OCI-LY1 (cell line): ENCODE measurements at regions not wholly inside any gene's neighbourhood (a gene's known extent, or its start where the extent isn't known, plus 50 kb on each side); places are given as distances from the start of the nearest gene placed in this dataset.

Experiments
- H2AFZ ChIP-seq: fragments of 200-600 bp; sonication (generic), shearing (Covaris generic); 2 replicates; pipeline ENCODE4 v1.6.0; 2014; ENCODE audit warnings: antibody characterized with exemption, mild to moderate bottlenecking, low read length
- H3F3A ChIP-seq: fragments of 200-600 bp; sonication (generic), shearing (Covaris generic); 2 replicates; pipeline ENCODE4 v1.6.0; 2014; ENCODE audit warnings: mild to moderate bottlenecking, antibody characterized with exemption, low read length, moderate library complexity; ENCODE audit not compliant: insufficient read depth
- H3K27ac ChIP-seq: fragments of 200-600 bp; sonication (generic); 2 replicates; pipeline ENCODE4 v1.5.1; 2014; ENCODE audit warnings: low read length, mixed run types, mild to moderate bottlenecking, low read depth; ENCODE audit not compliant: poor library complexity, severe bottlenecking
- H3K27me3 ChIP-seq: fragments of 200-600 bp; sonication (generic); 2 replicates; pipeline ENCODE4 v1.6.0; 2014; ENCODE audit warnings: antibody characterized with exemption, mild to moderate bottlenecking, low read length, moderate library complexity; ENCODE audit not compliant: insufficient read depth
- H3K36me3 ChIP-seq: fragments of 200-600 bp; sonication (generic); 2 replicates; pipeline ENCODE4 v1.6.1; 2014; ENCODE audit warnings: mild to moderate bottlenecking, antibody characterized with exemption, low read length, moderate library complexity, mixed read lengths; ENCODE audit not compliant: insufficient read depth
- H3K4me1 ChIP-seq: fragments of 200-600 bp; sonication (generic); 2 replicates; pipeline ENCODE4 v1.5.1; 2014; ENCODE audit warnings: mild to moderate bottlenecking, low read length, moderate library complexity; ENCODE audit not compliant: insufficient read depth, severe bottlenecking
- H3K4me2 ChIP-seq: fragments of 200-600 bp; sonication (generic), shearing (Covaris generic); 2 replicates; pipeline ENCODE4 v1.6.1; 2014; ENCODE audit warnings: low read length
- H3K4me3 ChIP-seq: fragments of 200-600 bp; sonication (generic); 2 replicates; pipeline ENCODE4 v1.5.1; 2014; ENCODE audit warnings: low read length, low read depth, mild to moderate bottlenecking, mixed read lengths; ENCODE audit not compliant: poor library complexity, severe bottlenecking
- H3K79me2 ChIP-seq: fragments of 200-600 bp; shearing (Covaris generic); 2 replicates; pipeline ENCODE4 v1.6.1; 2016; ENCODE audit warnings: mixed run types, low read length, mixed read lengths; ENCODE audit not compliant: insufficient read depth
- H3K9ac ChIP-seq: fragments of 200-600 bp; sonication (generic), shearing (Covaris generic); 2 replicates; pipeline ENCODE4 v1.6.1; 2014; ENCODE audit warnings: mild to moderate bottlenecking, low read length, mixed read lengths
- H3K9me2 ChIP-seq: fragments of 200-600 bp; sonication (generic), shearing (Covaris generic); 2 replicates; pipeline ENCODE4 v1.6.1; 2014; ENCODE audit warnings: low read depth, mild to moderate bottlenecking, low read length, mixed read lengths
- H3K9me3 ChIP-seq: fragments of 200-600 bp; shearing (Covaris generic); 2 replicates; pipeline ENCODE4 v1.6.1; 2014; ENCODE audit warnings: low read length, mixed read lengths
- H4K20me1 ChIP-seq: fragments of 200-600 bp; sonication (generic), shearing (Covaris generic); 2 replicates; pipeline ENCODE4 v1.6.0; 2016; ENCODE audit warnings: mild to moderate bottlenecking, low read length; ENCODE audit not compliant: insufficient read depth
- EZH2 ChIP-seq: fragments of 200-600 bp; sonication (generic), shearing (Covaris generic); IDR thresholded peaks from 2 replicates; pipeline ENCODE4 v1.8.0; 2017; ENCODE audit warnings: borderline replicate concordance, mixed run types, mild to moderate bottlenecking, antibody characterized with exemption, low read length, moderate library complexity, mixed read lengths
- TF ChIP-seq, protein P1 (sequence below): fragments of 200-600 bp; sonication (generic), shearing (Covaris generic); IDR thresholded peaks from 2 replicates; pipeline ENCODE4 v1.5.1; 2017; ENCODE audit warnings: mild to moderate bottlenecking, antibody characterized with exemption, low read length, moderate library complexity, mixed read lengths

DNA sequence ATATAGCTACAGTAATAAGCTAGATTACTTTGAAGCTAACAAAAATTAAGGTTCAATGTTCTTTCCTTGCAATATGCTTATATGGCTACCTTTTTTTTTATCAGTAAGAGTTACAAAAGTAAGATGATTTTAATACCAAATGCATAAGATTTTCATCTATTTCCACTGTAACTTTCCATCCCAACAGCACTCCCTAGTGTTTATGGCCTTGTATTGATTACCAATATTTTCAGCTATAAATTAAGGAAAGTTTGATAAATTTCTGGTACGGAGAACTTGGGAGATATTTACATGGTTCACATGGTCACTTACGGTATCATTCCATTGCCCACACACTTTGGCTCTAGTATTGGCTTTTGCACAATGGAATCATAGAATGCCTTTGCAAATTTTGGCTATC is 448.9 kb upstream of the PABPC4L start:
- H2AFZ ChIP-seq = no peak overlapping the region
- no peak overlapping the region for H3K4me3 ChIP-seq
- no peak overlapping the region for H3K27ac ChIP-seq
- TF ChIP-seq, protein P1, sequence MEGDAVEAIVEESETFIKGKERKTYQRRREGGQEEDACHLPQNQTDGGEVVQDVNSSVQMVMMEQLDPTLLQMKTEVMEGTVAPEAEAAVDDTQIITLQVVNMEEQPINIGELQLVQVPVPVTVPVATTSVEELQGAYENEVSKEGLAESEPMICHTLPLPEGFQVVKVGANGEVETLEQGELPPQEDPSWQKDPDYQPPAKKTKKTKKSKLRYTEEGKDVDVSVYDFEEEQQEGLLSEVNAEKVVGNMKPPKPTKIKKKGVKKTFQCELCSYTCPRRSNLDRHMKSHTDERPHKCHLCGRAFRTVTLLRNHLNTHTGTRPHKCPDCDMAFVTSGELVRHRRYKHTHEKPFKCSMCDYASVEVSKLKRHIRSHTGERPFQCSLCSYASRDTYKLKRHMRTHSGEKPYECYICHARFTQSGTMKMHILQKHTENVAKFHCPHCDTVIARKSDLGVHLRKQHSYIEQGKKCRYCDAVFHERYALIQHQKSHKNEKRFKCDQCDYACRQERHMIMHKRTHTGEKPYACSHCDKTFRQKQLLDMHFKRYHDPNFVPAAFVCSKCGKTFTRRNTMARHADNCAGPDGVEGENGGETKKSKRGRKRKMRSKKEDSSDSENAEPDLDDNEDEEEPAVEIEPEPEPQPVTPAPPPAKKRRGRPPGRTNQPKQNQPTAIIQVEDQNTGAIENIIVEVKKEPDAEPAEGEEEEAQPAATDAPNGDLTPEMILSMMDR = no peak
- TF ChIP-seq EZH2 = no peak
- H4K20me1 ChIP-seq = no peaks in the 10 kb centered on the region
- no peaks in the 10 kb centered on the region for H3K36me3 ChIP-seq
- no peaks in the 10 kb centered on the region for H3K79me2 ChIP-seq
- no peaks in the 10 kb centered on the region for H3K9me2 ChIP-seq
- H3F3A ChIP-seq = no peaks in the 10 kb centered on the region
- no peaks in the 10 kb centered on the region for H3K9me3 ChIP-seq
- H3K4me2 ChIP-seq = no peak overlapping the region
- no peaks in the 10 kb centered on the region for H3K27me3 ChIP-seq
- no peak overlapping the region for H3K9ac ChIP-seq
- H3K4me1 ChIP-seq = no peaks in the 10 kb centered on the region

DNA sequence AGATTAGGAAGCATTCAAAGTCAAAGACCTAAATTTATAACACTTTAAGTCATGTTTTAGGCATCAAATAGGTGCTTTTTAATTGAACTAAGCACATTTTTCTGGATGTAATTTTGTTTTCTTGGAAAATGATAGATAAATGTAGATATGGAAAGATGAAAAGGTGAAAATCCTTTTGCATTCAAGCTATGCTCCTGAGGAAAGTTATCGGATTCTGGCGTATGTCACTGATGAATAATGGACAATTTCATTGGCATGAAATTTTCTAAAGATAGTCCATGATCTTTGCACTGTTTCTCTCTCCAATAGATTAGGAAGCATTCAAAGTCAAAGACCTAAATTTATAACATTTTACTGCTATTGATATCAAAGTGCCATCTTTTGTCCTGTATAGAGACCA is 444.2 kb upstream of the PABPC4L start:
- Histone ChIP-seq H3K36me3 (no peaks in the 10 kb centered on the region), H3K79me2 (no peaks in the 10 kb centered on the region), H2AFZ (no peak overlapping the region), H3K9ac (no peak overlapping the region), H3K4me3 (no peak overlapping the region), H3K27ac (no peak overlapping the region), H3F3A (no peaks in the 10 kb centered on the region), H3K4me1 (no peaks in the 10 kb centered on the region), H3K4me2 (no peak overlapping the region), H3K9me2 (no peaks in the 10 kb centered on the region), H3K27me3 (no peaks in the 10 kb centered on the region), H3K9me3 (no peaks in the 10 kb centered on the region), H4K20me1 (no peaks in the 10 kb centered on the region)
- TF ChIP-seq EZH2 = no peak
- TF ChIP-seq, protein P1 = no peak

- no peak overlapping the region for H2AFZ ChIP-seq
- no peaks in the 10 kb centered on the region for H4K20me1 ChIP-seq
- no peaks in the 10 kb centered on the region for H3F3A ChIP-seq
- H3K4me1 ChIP-seq = no peaks in the 10 kb centered on the region
- H3K27me3 ChIP-seq = no peaks in the 10 kb centered on the region
- H3K4me3 ChIP-seq = no peak overlapping the region
- no peaks in the 10 kb centered on the region for H3K36me3 ChIP-seq
- TF ChIP-seq EZH2 = no peak
- TF ChIP-seq, protein P1 = no peak
- no peaks in the 10 kb centered on the region for H3K79me2 ChIP-seq
- no peak overlapping the region for H3K9ac ChIP-seq
- H3K9me2 ChIP-seq = no peaks in the 10 kb centered on the region
- no peak overlapping the region for H3K27ac ChIP-seq
- no peaks in the 10 kb centered on the region for H3K9me3 ChIP-seq
- no peak overlapping the region for H3K4me2 ChIP-seq
These were observed 434.9 kb upstream of the PABPC4L start for GRCh38 chr4:134636338-134637051.
